Liver (tissue), 8 donors: ENCODE measurements at regions not wholly inside any gene's neighbourhood (a gene's known extent, or its start where the extent isn't known, plus 50 kb on each side); places are given as distances from the start of the nearest gene placed in this dataset.

Source experiments
- DNase-seq: peaks from one replicate; pipeline ENCODE4 v3.0.0-alpha.2; 2017; ENCODE audit warnings: low spot score
- H3K27ac ChIP-seq, 2 donors: one replicate each; pipeline ENCODE4 v1.7.0; 2013; ENCODE audit warnings: inconsistent platforms in 2 of 2, low read length in 2 of 2, control low read depth in 1 of 2, low read depth in 1 of 2, mild to moderate bottlenecking in 1 of 2
- H3K27me3 ChIP-seq, 4 donors: one replicate each; pipeline versions ENCODE4 v1.6.1 to v1.7.0; 2013; ENCODE audit warnings: low read length in 3 of 4, inconsistent platforms in 1 of 4, mild to moderate bottlenecking in 1 of 4, moderate library complexity in 1 of 4; ENCODE audit not compliant: control insufficient read depth in 4 of 4, insufficient read depth in 4 of 4
- H3K36me3 ChIP-seq, 4 donors: one replicate each; pipeline versions ENCODE4 v1.6.1 to v1.7.0; 2013; ENCODE audit warnings: low read length in 3 of 4, mild to moderate bottlenecking in 3 of 4, low read depth in 1 of 4, moderate library complexity in 1 of 4; ENCODE audit not compliant: control insufficient read depth in 4 of 4, insufficient read depth in 3 of 4
- H3K4me1 ChIP-seq, 4 donors: one replicate each; pipeline versions ENCODE4 v1.6.1 to v1.7.0; 2013; ENCODE audit warnings: low read length in 3 of 4, mild to moderate bottlenecking in 3 of 4, moderate library complexity in 1 of 4; ENCODE audit not compliant: control insufficient read depth in 4 of 4, insufficient read depth in 4 of 4
- H3K4me3 ChIP-seq, 3 donors: one replicate each; pipeline versions ENCODE4 v1.6.1 to v1.7.0; 2013; ENCODE audit warnings: low read length in 3 of 3, control low read depth in 1 of 3, low read depth in 1 of 3, mild to moderate bottlenecking in 1 of 3
- H3K9ac ChIP-seq, 2 donors: one replicate each; pipeline ENCODE4 v1.7.0; 2013; ENCODE audit warnings: low read length in 2 of 2, mild to moderate bottlenecking in 2 of 2, moderate library complexity in 2 of 2, control low read depth in 1 of 2, low read depth in 1 of 2
- H3K9me3 ChIP-seq, 4 donors: one replicate each; pipeline versions ENCODE4 v1.6.1 to v1.7.0; 2013; ENCODE audit warnings: low read length in 3 of 4; ENCODE audit not compliant: control insufficient read depth in 4 of 4
- ATF3 ChIP-seq: IDR thresholded peaks from 2 replicates; pipeline ENCODE4 v1.6.1; 2016; ENCODE audit warnings: antibody characterized with exemption
- CTCF ChIP-seq: fragments of 150-350 bp; IDR thresholded peaks from 2 replicates; pipeline ENCODE4 v1.5.1; 2017; ENCODE audit warnings: improper control_type of control experiment, low read depth, low read length; ENCODE audit not compliant: missing input control
- EGR1 ChIP-seq, 2 donors: IDR thresholded peaks; 2 replicates each; pipeline ENCODE4 v1.6.1; 2016 to 2018; ENCODE audit warnings: antibody characterized with exemption in 2 of 2, low read depth in 2 of 2
- FOXA2 ChIP-seq: IDR thresholded peaks from 2 replicates; pipeline ENCODE4 v1.6.1; 2016; ENCODE audit warnings: antibody characterized with exemption
- GABPA ChIP-seq, 2 donors: IDR thresholded peaks in 1 of 2; conservative IDR thresholded peaks in 1 of 2; 2 replicates each; pipeline ENCODE4 v1.6.1; 2016; ENCODE audit warnings: antibody characterized with exemption in 2 of 2, mild to moderate bottlenecking in 1 of 2, moderate library complexity in 1 of 2
- HNF4A ChIP-seq, 2 donors: conservative IDR thresholded peaks; 2 replicates each; pipeline ENCODE4 v1.6.1; 2016; ENCODE audit warnings: antibody characterized with exemption in 2 of 2, mild to moderate bottlenecking in 2 of 2
- HNF4G ChIP-seq: IDR thresholded peaks from 2 replicates; pipeline ENCODE4 v1.6.1; 2016; ENCODE audit warnings: antibody characterized with exemption
- JUND ChIP-seq, 2 donors: IDR thresholded peaks; 2 replicates each; pipeline ENCODE4 v1.6.1; 2016; ENCODE audit warnings: antibody characterized with exemption in 2 of 2
- MAX ChIP-seq: IDR thresholded peaks from 2 replicates; pipeline ENCODE4 v1.6.1; 2016; ENCODE audit warnings: antibody characterized with exemption
- NR2F2 ChIP-seq: IDR thresholded peaks from 2 replicates; pipeline ENCODE4 v1.6.1; 2016; ENCODE audit warnings: antibody characterized with exemption
- RAD21 ChIP-seq, 2 donors: IDR thresholded peaks; 2 replicates each; pipeline ENCODE4 v1.6.1; 2016; ENCODE audit warnings: antibody characterized with exemption in 2 of 2, mild to moderate bottlenecking in 2 of 2
- REST ChIP-seq: IDR thresholded peaks from 2 replicates; pipeline ENCODE4 v1.6.1; 2016; ENCODE audit warnings: antibody characterized with exemption, mild to moderate bottlenecking
- RXRA ChIP-seq, 2 donors: IDR thresholded peaks; 2 replicates each; pipeline ENCODE4 v1.6.1; 2017 to 2018; ENCODE audit warnings: antibody characterized with exemption in 2 of 2, mild to moderate bottlenecking in 1 of 2
- SP1 ChIP-seq: IDR thresholded peaks from 2 replicates; pipeline ENCODE4 v1.6.1; 2018; ENCODE audit warnings: antibody characterized with exemption, mild to moderate bottlenecking
- TAF1 ChIP-seq: conservative IDR thresholded peaks from 2 replicates; pipeline ENCODE4 v1.6.1; 2016; ENCODE audit warnings: antibody characterized with exemption, mild to moderate bottlenecking
- YY1 ChIP-seq: IDR thresholded peaks from 2 replicates; pipeline ENCODE4 v1.6.1; 2016; ENCODE audit warnings: antibody characterized with exemption, mild to moderate bottlenecking
- ZBTB33 ChIP-seq: IDR thresholded peaks from 2 replicates; pipeline ENCODE4 v1.6.1; 2016; ENCODE audit warnings: antibody characterized with exemption
- WGBS: extraction: QIAGEN DNeasy Blood & Tissue Kit; methylation state at CpG from one replicate; pipeline ENCODE4 v1.1.7; 2013; 5-methylcytosine and 5-hydroxymethylcytosine counted together
- donor health status: healthy.
- donor health status: healthy.
- donor health status: healthy.
- donor health status: healthy.
- donor health status: healthy.

GRCh38 chr6:132054525-132054924 is 103.4 kb upstream of the CCN2 start:
- H3K27ac ChIP-seq = no peak overlapping the region
- WGBS = 79% methylated on average over 3 of the region's 3 CpGs
- no peak overlapping the region for H3K9ac ChIP-seq
- no peak overlapping the region for H3K4me3 ChIP-seq
- no peak for TF ChIP-seq FOXA2
- no peak for TF ChIP-seq TAF1
- TF ChIP-seq ZBTB33 = no peak
- TF ChIP-seq CTCF = no peak
- no peak for TF ChIP-seq RXRA (IDR thresholded peaks at IDR 0.05)
- no peak for TF ChIP-seq SP1
- TF ChIP-seq HNF4G = no peak
- no peak for TF ChIP-seq MAX
- no peak for TF ChIP-seq REST
- no peak for TF ChIP-seq EGR1 (IDR thresholded peaks at IDR 0.05; ENCODE audit: low read depth in 2 of 2)
- TF ChIP-seq RAD21 (IDR thresholded peaks at IDR 0.05) = no peak
- no peak for TF ChIP-seq GABPA (IDR thresholded peaks at IDR 0.05 in 1 of 2, conservative IDR thresholded peaks at IDR 0.05 in 1 of 2)
- TF ChIP-seq YY1 = no peak
- no peak for TF ChIP-seq NR2F2
- no peak for TF ChIP-seq ATF3
- no peak for TF ChIP-seq HNF4A (conservative IDR thresholded peaks at IDR 0.05)
- no peaks in the 10 kb centered on the region for H3K36me3 ChIP-seq
- H3K27me3 ChIP-seq = no peaks in the 10 kb centered on the region
- H3K9me3 ChIP-seq = peaks cover 0 to 2% (median 0%) of the 10 kb centered on the region in 4 donors
- DNase-seq = no peak
- H3K4me1 ChIP-seq = no peaks in the 10 kb centered on the region

- TF ChIP-seq RAD21 (IDR thresholded peaks at IDR 0.05) (no peak), YY1 (no peak), JUND (IDR thresholded peaks at IDR 0.05) (no peak)
- Histone ChIP-seq H3K4me1 (no peaks in the 10 kb centered on the region), H3K9ac (no peak overlapping the region), H3K4me3 (no peak overlapping the region), H3K36me3 (no peaks in the 10 kb centered on the region), H3K27me3 (no peaks in the 10 kb centered on the region), H3K9me3 (peaks cover 0 to 3% (median 0%) of the 10 kb centered on the region in 4 donors), H3K27ac (no peak overlapping the region)
- WGBS = 74% methylated on average over 2 of the region's 2 CpGs
- no peak for DNase-seq
These were observed 102.3 kb upstream of the CCN2 start for GRCh38 chr6:132053511-132053910.
